Stimulated activated CD8-positive, alpha-beta memory T cell treated with anti-CD3 and anti-CD28 coated beads, Interleukin-12 subunit alpha, Interleukin-12 subunit beta, amount 100 ng/mL, for 24 hours (primary cell): ENCODE measurements at regions not wholly inside any gene's neighbourhood (a gene's known extent, or its start where the extent isn't known, plus 50 kb on each side); places are given as distances from the start of the nearest gene placed in this dataset.
A peak's percentile ranks its signal among the peaks of the same experiment; 100 is the strongest.
"Not testable (repeated sequence)": the region's sequence is repeated elsewhere in the genome, so short reads cannot be mapped to it uniquely, and the experiment has no call there.

Experiments
- DNase-seq: peaks from one replicate; pipeline ENCODE4 v3.0.0-alpha.2; 2020; ENCODE audit errors: extremely low read depth

DNA sequence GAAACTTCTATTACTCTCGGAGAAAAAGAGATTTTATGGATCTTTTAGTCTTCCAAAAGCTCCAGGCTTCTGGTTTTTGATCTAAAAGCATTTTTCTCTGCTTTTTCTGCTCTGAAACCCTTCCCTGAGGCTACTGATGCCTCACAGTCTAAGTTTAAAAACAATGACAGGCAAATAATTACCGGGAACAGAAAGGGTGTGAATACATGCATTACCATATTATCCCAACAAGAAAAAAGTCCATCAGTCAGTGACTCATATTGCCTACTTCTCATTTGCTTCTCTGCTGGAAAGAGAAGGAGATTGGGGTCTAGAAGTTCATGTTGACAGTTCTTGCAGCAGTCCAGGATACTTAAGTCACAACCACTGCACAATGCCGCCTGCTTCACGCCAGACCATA, 482.9 kb upstream of the C16orf82 start:
- DNase-seq = no peak

- DNase-seq = no peak
These were observed 473.0 kb upstream of the C16orf82 start for GRCh38 chr16:26593700-26594099.

DNA sequence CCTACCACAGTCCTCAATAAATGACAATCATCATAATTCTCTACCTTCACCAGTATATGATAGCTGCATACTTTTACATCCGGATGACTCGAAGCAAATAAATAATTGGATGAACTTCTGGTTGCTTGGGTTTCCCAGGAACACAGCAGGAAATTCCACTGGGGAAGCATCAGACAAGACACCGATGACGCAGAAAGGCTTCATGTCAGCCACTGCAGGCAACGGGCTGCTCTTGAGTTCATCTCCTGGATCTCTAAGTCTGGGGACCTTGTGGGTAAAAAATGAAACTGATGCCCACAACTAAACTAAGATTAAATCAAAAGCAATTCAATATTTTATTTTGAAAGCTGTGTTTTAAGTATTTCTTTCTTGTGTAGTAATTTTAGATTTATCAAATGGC, 472.1 kb upstream of the C16orf82 start:
- DNase-seq = no peak

GRCh38 chr16:26595199-26595598, 471.5 kb upstream of the C16orf82 start:
- DNase-seq = no peak

DNA sequence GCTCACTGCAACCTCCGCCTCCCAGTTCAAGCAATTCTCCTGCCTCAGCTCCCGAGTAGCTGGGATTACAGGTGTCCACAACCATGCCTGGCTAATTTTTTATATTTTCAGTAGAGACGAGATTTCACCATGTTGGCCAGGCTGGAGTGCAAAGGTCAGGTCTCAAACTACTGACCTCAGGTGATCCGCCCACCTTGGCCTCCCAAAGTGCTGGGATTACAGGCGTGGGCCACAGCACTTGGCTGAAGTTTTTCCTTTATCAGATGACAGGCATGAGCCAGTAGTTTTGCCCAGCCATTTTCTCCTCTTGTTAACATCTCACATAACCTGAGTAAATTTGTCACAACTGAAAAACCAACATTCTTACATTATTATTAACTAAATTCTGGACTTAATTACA, 470.7 kb upstream of the C16orf82 start:
- not testable (repeated sequence) for DNase-seq

DNA sequence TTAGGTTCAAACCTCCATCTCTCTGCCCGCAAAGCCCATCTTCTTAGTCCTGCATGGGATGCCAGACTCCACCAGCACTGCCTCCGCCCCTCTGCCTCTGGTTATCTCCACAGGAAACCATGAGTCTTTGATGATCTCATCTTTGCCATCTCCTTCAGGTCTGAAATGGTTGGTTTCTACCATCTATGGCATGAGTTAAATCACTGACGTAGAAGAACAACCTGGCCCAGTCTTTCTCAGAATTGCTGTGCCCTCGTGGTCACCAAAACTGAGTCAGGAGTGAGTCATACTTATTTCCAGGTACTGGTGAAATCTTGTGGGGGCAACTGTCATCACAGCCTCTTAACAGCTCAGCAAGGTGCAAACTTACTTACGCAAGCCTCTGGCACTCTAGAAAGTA, 468.7 kb upstream of the C16orf82 start:
- DNase-seq = peak; percentile 41

- no peak for DNase-seq
These were observed 467.5 kb upstream of the C16orf82 start for GRCh38 chr16:26598998-26599784.

- no peak for DNase-seq
These were observed 467.0 kb upstream of the C16orf82 start for GRCh38 chr16:26599785-26600104.

GRCh38 chr16:26601335-26601734, 465.4 kb upstream of the C16orf82 start:
- no peak for DNase-seq

GRCh38 chr16:26605626-26606271, 461.0 kb upstream of the C16orf82 start:
- no peak for DNase-seq

DNA sequence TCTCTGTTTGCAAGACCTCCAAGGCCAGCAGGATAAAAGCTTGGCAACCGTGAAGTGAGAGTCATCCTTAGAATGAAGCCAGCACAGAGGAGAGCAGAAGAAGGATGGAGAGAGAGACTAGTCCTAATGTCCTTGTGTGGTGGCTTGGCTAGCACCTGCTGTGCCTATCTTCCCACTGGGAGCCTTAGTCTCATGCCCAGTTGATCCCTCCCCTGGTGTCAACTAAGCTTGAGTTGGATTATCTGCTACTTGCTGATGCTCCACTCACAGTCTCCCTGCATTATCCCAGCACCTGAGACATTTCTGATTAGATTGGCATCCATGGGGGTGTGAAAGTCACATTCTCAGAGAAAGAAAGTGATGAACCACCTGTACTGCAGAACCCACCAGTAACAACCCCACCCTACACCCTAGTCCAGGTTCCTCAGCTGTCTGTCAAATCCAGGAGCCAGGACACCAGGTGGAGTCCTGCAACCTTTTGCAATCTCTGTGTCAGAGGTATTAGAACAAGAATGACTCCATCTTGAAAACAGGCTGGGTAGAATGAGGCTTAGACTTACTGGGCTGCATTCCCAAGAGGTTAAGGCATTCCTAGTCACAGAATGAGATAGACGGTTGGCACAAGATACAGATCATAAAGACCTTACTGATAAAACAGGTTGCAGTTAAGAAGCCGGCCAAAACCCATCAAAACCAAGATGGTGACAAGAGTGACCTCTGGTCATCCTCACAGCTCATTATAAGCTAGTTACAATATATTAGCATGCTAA, 460.2 kb upstream of the C16orf82 start:
- no peak for DNase-seq

DNA sequence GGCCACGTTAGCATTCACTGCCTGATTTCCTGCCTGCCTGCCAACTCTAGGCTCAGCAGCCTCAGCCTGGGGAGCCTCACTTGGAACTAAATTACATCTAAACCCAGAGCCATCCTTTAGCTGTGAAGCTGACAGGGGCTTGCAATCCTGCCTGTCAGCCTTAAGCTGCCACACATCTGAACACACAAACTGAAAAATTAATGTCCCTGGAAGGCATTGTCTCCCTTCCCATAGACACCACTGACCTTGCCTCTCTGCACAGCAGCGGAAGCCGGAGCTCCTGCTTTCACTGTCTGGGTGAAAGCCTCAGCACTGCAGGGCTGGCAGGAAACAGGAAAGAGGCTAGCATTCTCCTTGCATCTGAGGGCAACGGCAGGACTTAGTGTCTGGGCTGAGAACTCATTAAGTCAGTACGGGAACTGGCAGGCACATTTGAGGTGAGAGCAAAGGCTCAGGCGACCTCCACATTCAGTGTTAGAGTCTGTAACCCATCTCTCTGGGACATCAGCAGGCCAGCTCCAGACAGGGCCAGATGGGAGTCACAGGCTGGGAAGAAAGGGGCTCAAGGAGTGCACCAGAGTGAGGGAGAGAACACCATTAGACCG, 452.4 kb upstream of the C16orf82 start:
- no peak for DNase-seq

GRCh38 chr16:26623442-26623841, 443.3 kb upstream of the C16orf82 start:
- no peak for DNase-seq

GRCh38 chr16:26627958-26628357, 438.8 kb upstream of the C16orf82 start:
- DNase-seq = no peak

GRCh38 chr16:26631365-26631764, 435.4 kb upstream of the C16orf82 start:
- DNase-seq = not testable (repeated sequence)

DNA sequence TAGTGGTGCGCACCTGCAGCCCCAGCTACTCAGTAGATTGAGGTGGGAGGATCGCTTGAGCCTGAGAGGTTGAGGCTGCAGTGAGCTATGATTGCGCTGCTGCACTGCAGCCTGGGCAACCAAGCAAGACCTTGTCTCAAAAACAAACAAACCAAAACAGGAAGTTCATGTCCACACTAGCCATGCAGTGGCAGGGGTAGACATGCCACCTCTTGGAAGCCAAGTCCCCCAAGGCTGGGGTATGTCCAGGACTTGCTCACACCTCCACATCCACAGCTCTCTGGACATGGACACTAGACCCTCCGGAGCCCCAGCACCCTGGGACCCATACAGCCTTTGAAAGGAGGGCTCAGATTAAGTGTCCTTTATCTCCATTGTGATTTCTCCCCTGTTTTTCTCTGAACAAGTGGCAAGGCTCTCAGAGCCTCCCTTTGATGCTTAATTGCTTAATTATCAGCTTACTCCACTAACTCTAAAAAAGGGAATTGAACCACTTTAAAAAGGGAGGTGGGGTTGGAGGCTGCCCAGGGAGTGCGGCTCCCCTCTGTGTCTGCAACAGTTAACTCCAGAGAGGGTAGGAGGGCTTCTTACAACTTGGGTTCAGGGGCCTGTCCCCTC, 424.6 kb upstream of the C16orf82 start:
- no peak for DNase-seq

DNA sequence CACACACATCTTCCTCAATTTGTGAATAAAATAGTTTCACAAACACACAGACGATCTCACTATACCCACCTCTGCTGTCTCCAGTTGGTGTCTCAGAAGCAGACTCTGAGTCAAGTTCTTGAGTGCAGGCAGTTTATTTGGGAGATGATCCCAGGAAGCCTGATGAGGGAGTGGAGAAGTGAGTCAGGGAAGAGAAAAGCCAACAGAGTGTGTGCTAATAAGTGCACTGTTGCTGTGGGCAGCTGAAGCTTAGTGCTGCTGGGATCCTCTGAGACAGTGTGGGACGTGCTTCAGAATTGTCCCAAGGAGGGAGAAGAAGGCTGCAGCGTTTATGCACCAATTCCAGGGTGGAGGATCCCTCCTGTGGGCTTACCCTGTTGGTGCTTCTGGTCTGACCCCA, 423.2 kb upstream of the C16orf82 start:
- DNase-seq = no peak

DNA sequence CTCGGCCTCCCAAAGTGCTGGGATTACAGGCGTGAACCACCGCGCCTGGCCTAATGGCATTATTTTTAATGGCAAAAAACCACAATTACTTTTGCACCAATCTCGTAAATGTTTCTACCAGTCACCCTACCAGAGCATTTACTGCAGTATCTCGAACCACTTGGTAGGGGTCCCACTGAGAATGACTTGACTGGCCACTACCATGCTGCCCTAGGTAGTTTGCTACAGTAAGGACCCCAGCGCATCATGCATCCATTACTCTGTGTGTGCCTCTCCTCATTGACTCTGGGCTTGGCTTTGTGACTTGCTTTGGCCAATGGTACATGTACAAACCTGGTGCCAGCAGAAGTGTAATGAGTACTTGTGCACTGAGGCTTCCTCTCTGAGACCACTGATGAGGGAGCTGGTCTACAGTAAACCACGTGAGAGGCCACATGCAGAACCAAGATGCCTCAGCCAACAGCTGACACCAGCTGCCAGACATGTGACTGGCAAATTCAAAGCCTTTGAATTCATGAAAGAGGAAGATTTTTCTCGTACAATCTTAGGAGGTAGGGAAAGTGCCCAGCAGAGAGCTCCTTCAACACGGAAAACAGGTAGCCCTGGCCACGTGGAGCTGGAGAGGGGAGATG, 421.7 kb upstream of the C16orf82 start:
- DNase-seq = no peak

- DNase-seq = no peak
These were observed 421.1 kb upstream of the C16orf82 start for GRCh38 chr16:26645614-26646013.

DNA sequence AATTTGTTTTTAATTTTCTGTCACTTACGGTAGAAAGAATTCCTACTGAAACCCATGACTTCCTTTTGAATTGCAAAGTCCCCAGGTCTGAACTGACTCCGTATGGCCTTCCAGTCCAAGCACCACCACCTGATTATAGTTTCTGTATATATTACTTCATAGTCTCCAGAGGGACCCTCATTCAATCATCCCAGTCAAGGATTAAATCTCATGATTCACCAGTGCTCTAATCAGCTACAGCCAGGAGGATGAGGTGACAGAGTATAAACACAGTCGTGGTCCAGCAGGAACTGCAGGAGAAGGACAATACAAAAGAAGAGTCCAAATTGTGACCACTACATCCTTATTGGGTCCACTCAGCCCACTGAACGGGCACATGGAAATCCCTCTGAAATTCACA, 418.9 kb upstream of the C16orf82 start:
- no peak for DNase-seq

GRCh38 chr16:26648851-26649250, 417.9 kb upstream of the C16orf82 start:
- DNase-seq = no peak
